ENCODE measurements at regions not wholly inside any gene's neighbourhood (a gene's known extent, or its start where the extent isn't known, plus 50 kb on each side); places are given as distances from the start of the nearest gene placed in this dataset.
A peak's percentile ranks its signal among the peaks of the same experiment; 100 is the strongest.

GRCh38 chr11:80726236-80726635 lies 1285.4 kb upstream of the TENM4 start:
- DNase-seq (ENCODE audit: low read depth): no peak
- TF ChIP-seq CTCF (conservative IDR thresholded peaks at IDR 0.05; ENCODE audit: control insufficient read depth, insufficient read depth, low read depth, low read length): no peak
- H3K4me3 ChIP-seq (ENCODE audit: control insufficient read depth, low read depth, low read length): no peak overlapping the region

GRCh38 chr11:80724366-80724765 lies 1283.5 kb upstream of the TENM4 start:
- DNase-seq (ENCODE audit: low read depth): no peak
- no peak for TF ChIP-seq CTCF (conservative IDR thresholded peaks at IDR 0.05; ENCODE audit: control insufficient read depth, insufficient read depth, low read depth, low read length)
- H3K4me3 ChIP-seq (ENCODE audit: control insufficient read depth, low read depth, low read length): no peak overlapping the region

GRCh38 chr11:80722629-80723028 lies 1281.8 kb upstream of the TENM4 start:
- TF ChIP-seq CTCF (conservative IDR thresholded peaks at IDR 0.05; ENCODE audit: control insufficient read depth, insufficient read depth, low read depth, low read length): no peak
- peak; percentile 39 for DNase-seq (ENCODE audit: low read depth)
- no peak overlapping the region for H3K4me3 ChIP-seq (ENCODE audit: control insufficient read depth, low read depth, low read length)

- no peak for DNase-seq (ENCODE audit: low read depth)
- TF ChIP-seq CTCF (conservative IDR thresholded peaks at IDR 0.05; ENCODE audit: control insufficient read depth, insufficient read depth, low read depth, low read length): no peak
- H3K4me3 ChIP-seq (ENCODE audit: control insufficient read depth, low read depth, low read length): no peak overlapping the region
Measured at GRCh38 chr11:80720295-80720694, 1279.5 kb upstream of the TENM4 start.

- no peak for TF ChIP-seq CTCF (conservative IDR thresholded peaks at IDR 0.05; ENCODE audit: control insufficient read depth, insufficient read depth, low read depth, low read length)
- no peak overlapping the region for H3K4me3 ChIP-seq (ENCODE audit: control insufficient read depth, low read depth, low read length)
- no peak for DNase-seq (ENCODE audit: low read depth)
Measured at GRCh38 chr11:80719292-80719646, 1278.4 kb upstream of the TENM4 start.

GRCh38 chr11:80718611-80719291 lies 1277.9 kb upstream of the TENM4 start:
- no peak overlapping the region for H3K4me3 ChIP-seq (ENCODE audit: control insufficient read depth, low read depth, low read length)
- no peak for DNase-seq (ENCODE audit: low read depth)
- no peak for TF ChIP-seq CTCF (conservative IDR thresholded peaks at IDR 0.05; ENCODE audit: control insufficient read depth, insufficient read depth, low read depth, low read length)

GRCh38 chr11:80702264-80702663 lies 1261.4 kb upstream of the TENM4 start:
- TF ChIP-seq CTCF (conservative IDR thresholded peaks at IDR 0.05; ENCODE audit: control insufficient read depth, insufficient read depth, low read depth, low read length): no peak
- peak; percentile 4 for DNase-seq (ENCODE audit: low read depth)
- H3K4me3 ChIP-seq (ENCODE audit: control insufficient read depth, low read depth, low read length): no peak overlapping the region

Measured in fibroblast of mammary gland (primary cell).